Gastrocnemius medialis (tissue), 4 donors: ENCODE measurements at regions not wholly inside any gene's neighbourhood (a gene's known extent, or its start where the extent isn't known, plus 50 kb on each side); places are given as distances from the start of the nearest gene placed in this dataset.

Experiments
- ATAC-seq, 2 donors: fragments of 150-250 bp; one replicate each; pipeline ENCODE4 v1.9.1; 2016
- DNase-seq, 2 donors: peaks; one replicate each; pipeline ENCODE4 v3.0.0-alpha.2; 2019
- H3K27ac ChIP-seq, 4 donors: fragments of 200-600 bp; sonication (generic); 1 replicate in 1 of 4; 2 replicates in 3 of 4; pipeline ENCODE4 v1.5.1; 2016 to 2018; ENCODE audit warnings: mild to moderate bottlenecking in 2 of 4, moderate library complexity in 1 of 4
- H3K27me3 ChIP-seq, 3 donors: fragments of 200-600 bp; sonication (generic) in 2 of 3; 1 replicate in 1 of 3; 2 replicates in 2 of 3; pipeline versions ENCODE4 v1.5.1 to v1.6.0; 2016 to 2019; ENCODE audit warnings: mild to moderate bottlenecking in 1 of 3, moderate library complexity in 1 of 3
- H3K36me3 ChIP-seq, 2 donors: fragments of 200-600 bp; sonication (generic) in 1 of 2; one replicate each; pipeline ENCODE4 v1.5.1; 2017 to 2018
- H3K4me1 ChIP-seq, 2 donors: fragments of 200-600 bp; sonication (generic) in 1 of 2; one replicate each; pipeline ENCODE4 v1.5.1; 2016 to 2017; ENCODE audit warnings: mild to moderate bottlenecking in 2 of 2
- H3K4me3 ChIP-seq, 4 donors: fragments of 200-600 bp; sonication (generic) in 3 of 4; 1 replicate in 1 of 4; 2 replicates in 3 of 4; pipeline ENCODE4 v1.5.1; 2016 to 2019; ENCODE audit warnings: mild to moderate bottlenecking in 2 of 4
- H3K9me3 ChIP-seq, 3 donors: fragments of 200-600 bp; sonication (generic) in 2 of 3; 1 replicate in 1 of 3; 2 replicates in 2 of 3; pipeline ENCODE4 v1.5.1; 2016 to 2019
- CTCF ChIP-seq, 5 experiments: fragments of 450-650 bp in 3 of 5; fragments of 200-600 bp in 2 of 5; sonication (generic) in 2 of 5; IDR thresholded peaks in 4 of 5; conservative IDR thresholded peaks in 1 of 5; 1 replicate in 4 of 5; 2 replicates in 1 of 5; pipeline ENCODE4 v1.5.1; 2016 to 2019; ENCODE audit warnings: antibody characterized with exemption in 5 of 5, mild to moderate bottlenecking in 3 of 5, moderate library complexity in 3 of 5
- POLR2A ChIP-seq, 2 donors: fragments of 450-650 bp; IDR thresholded peaks; one replicate each; pipeline ENCODE4 v1.6.1; 2017; ENCODE audit warnings: antibody characterized with exemption in 2 of 2, mild to moderate bottlenecking in 2 of 2, moderate library complexity in 2 of 2
- in situ Hi-C, 4 donors: fragments of 200-750 bp; cut with MboI; loops; one replicate each; pipeline versions ENCODE4 v1.15.0 to v1.8.0; 2017; ENCODE audit warnings: low sequenced_read_pairs in 4 of 4
- intact Hi-C: fragments of 100-400 bp; cut with DNase I; formaldehyde crosslinking; loops from one replicate; pipeline ENCODE4 v1.15.1; 2023; ENCODE audit warnings: low total_unique reads

DNA sequence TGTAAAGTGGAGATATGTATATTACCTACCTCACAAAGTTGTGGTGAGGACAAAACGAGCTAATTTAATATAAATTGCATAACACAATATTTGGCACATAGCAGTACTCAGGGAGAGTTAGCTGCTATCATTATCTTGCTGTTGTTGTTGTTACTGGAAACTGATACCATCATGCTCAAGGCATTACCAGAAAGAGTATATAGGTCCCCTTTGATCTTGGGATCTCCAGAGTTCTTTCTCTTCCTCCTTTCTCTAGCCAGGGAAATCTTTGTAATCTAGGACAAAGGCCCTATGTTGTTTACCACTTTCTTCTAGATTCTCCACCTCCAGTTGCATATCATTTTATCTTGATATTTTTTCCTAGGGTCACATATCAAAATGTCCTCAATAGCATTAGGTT is 114.8 kb upstream of the RASA1 start:
- in situ Hi-C loops: no loop called here
- no peak for DNase-seq
- ATAC-seq: no peak
- Histone ChIP-seq H3K27me3 (no peaks in the 10 kb centered on the region), H3K4me3 (no peak overlapping the region), H3K36me3 (no peaks in the 10 kb centered on the region), H3K4me1 (no peaks in the 10 kb centered on the region), H3K27ac (no peak overlapping the region), H3K9me3 (no peaks in the 10 kb centered on the region)
- TF ChIP-seq POLR2A (IDR thresholded peaks at IDR 0.05) (no peak), CTCF (IDR thresholded peaks at IDR 0.05 in 4 of 5, conservative IDR thresholded peaks at IDR 0.05 in 1 of 5) (no peak)
- intact Hi-C loops: no loop called here

DNA sequence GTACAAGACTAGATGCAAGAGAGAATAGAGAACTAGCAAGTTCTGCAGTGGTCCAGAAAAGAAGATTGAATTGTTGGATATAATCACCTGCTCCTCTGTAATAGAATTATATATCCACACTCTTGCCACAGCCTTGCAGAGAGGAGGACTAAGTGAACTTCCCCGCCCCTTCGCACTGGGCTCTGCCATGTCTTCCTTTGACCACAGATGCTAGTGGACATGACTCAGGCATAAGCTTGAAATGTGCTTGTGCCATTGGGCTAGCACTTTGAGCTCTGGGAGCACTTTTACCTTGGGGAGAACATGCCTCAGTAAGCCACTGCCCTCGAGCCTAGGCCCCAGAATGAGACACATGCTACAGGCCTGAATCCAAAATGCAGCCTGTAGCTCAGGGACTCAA is 113.5 kb upstream of the RASA1 start:
- intact Hi-C loops (no loop called here), in situ Hi-C loops (no loop called here)
- TF ChIP-seq POLR2A (IDR thresholded peaks at IDR 0.05) (no peak), CTCF (IDR thresholded peaks at IDR 0.05 in 4 of 5, conservative IDR thresholded peaks at IDR 0.05 in 1 of 5) (no peak)
- ATAC-seq (no peak), DNase-seq (no peak)
- H3K27ac ChIP-seq: no peak overlapping the region
- H3K36me3 ChIP-seq: no peaks in the 10 kb centered on the region
- no peak overlapping the region for H3K4me3 ChIP-seq
- no peaks in the 10 kb centered on the region for H3K9me3 ChIP-seq
- H3K4me1 ChIP-seq: no peaks in the 10 kb centered on the region
- H3K27me3 ChIP-seq: no peaks in the 10 kb centered on the region

DNA sequence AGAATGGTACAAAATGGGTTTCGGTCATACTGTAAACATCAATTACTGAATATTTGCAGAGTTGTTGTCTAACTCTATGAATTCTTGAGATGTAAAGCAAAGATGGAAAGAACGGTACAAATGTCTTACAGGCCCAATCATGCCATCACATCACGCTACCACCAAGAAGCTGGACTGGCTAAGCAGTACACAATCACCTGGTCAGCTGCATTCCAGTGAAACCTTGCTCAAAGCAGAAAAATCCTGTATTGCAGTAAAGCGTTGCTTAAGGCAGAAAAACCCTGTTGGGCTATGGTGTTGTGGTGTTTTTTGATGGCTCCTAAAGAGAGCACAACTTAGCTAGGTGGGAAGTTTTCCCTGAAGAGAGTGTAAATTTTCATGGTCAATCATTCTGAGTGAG is 112.6 kb upstream of the RASA1 start:
- H3K27ac ChIP-seq: no peak overlapping the region
- H3K27me3 ChIP-seq: no peaks in the 10 kb centered on the region
- no peak overlapping the region for H3K4me3 ChIP-seq
- TF ChIP-seq POLR2A (IDR thresholded peaks at IDR 0.05) (no peak), CTCF (IDR thresholded peaks at IDR 0.05 in 4 of 5, conservative IDR thresholded peaks at IDR 0.05 in 1 of 5) (no peak)
- H3K9me3 ChIP-seq: no peaks in the 10 kb centered on the region
- in situ Hi-C loops: no loop called here
- ATAC-seq (no peak), DNase-seq (no peak)
- no peaks in the 10 kb centered on the region for H3K4me1 ChIP-seq
- H3K36me3 ChIP-seq: no peaks in the 10 kb centered on the region
- intact Hi-C loops: no loop called here

DNA sequence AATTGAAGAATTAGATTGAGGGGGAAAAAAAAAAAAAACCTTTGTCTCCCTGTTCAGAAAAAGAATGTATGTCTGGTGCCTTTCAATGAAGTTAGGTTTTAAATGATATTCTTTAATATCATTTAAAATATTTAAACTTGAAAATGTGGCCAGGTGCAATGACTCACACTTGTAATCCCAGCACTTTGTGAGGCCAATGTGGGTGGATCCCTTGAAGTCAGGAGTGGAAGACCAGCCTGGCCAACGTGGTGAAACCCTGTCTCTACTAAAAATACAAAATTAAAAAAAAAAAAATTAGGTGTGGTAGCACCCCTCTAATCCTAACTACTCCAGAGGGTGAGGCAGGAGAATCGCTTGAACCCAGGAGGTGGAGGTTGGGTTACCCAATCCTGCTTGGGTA is 111.1 kb upstream of the RASA1 start:
- in situ Hi-C loops: no loop called here
- no peaks in the 10 kb centered on the region for H3K27me3 ChIP-seq
- DNase-seq (no peak), ATAC-seq (no peak)
- no peaks in the 10 kb centered on the region for H3K4me1 ChIP-seq
- TF ChIP-seq POLR2A (IDR thresholded peaks at IDR 0.05) (no peak), CTCF (IDR thresholded peaks at IDR 0.05 in 4 of 5, conservative IDR thresholded peaks at IDR 0.05 in 1 of 5) (no peak)
- H3K4me3 ChIP-seq: no peak overlapping the region
- intact Hi-C loops: no loop called here
- no peaks in the 10 kb centered on the region for H3K9me3 ChIP-seq
- no peak overlapping the region for H3K27ac ChIP-seq
- H3K36me3 ChIP-seq: no peaks in the 10 kb centered on the region

DNA sequence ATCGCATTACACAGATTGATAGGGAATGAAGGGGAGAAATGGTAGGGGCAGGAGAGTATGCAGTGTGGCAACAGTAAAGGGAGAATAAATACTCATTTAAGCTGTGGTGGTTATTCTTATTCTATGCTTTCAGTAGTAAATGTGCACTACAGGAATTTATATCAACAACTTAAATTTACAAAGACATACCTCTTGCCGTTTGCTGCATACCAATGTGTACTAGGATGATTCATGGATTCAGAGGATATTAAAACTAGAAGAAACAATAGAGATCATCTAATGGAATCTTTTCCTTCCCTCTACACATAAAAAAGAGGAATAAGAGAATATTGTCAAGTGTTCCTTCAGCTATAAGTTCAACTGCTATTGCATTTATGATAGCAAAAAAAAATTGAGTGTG is 103.3 kb upstream of the RASA1 start:
- no peak for DNase-seq
- Histone ChIP-seq H3K36me3 (no peaks in the 10 kb centered on the region), H3K27me3 (no peaks in the 10 kb centered on the region), H3K4me1 (peaks cover 0 to 3% of the 10 kb centered on the region in 2 donors), H3K9me3 (no peaks in the 10 kb centered on the region), H3K4me3 (no peak overlapping the region), H3K27ac (no peak overlapping the region)
- no peak for TF ChIP-seq CTCF (IDR thresholded peaks at IDR 0.05 in 4 of 5, conservative IDR thresholded peaks at IDR 0.05 in 1 of 5)
- in situ Hi-C loops: no loop called here
- intact Hi-C loops: no loop called here
- ATAC-seq: no peak
